ENCODE measurements at regions not wholly inside any gene's neighbourhood (a gene's known extent, or its start where the extent isn't known, plus 50 kb on each side); places are given as distances from the start of the nearest gene placed in this dataset.

DNA sequence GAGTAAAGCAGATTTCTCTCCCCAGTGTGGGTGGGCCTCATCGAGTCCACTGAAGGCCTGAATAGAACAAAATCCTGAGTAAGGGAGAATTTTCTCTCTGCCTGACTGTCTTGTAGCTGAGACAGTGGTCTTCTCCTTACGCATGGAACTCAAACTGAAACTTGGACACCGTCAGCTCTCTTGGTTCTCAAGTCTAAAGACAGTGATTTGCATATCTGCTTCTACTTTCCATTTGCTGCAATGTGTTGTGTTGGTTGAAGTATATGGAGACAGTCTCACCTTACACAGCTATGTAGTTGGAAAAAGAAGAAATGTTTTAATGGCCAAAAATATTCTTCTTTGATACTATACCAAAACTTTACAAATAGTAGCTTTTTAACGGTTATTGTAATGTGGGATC, 160.2 kb upstream of the LMNTD1 start:
- DNase-seq (ENCODE audit: low read depth, low spot score): no peak

DNA sequence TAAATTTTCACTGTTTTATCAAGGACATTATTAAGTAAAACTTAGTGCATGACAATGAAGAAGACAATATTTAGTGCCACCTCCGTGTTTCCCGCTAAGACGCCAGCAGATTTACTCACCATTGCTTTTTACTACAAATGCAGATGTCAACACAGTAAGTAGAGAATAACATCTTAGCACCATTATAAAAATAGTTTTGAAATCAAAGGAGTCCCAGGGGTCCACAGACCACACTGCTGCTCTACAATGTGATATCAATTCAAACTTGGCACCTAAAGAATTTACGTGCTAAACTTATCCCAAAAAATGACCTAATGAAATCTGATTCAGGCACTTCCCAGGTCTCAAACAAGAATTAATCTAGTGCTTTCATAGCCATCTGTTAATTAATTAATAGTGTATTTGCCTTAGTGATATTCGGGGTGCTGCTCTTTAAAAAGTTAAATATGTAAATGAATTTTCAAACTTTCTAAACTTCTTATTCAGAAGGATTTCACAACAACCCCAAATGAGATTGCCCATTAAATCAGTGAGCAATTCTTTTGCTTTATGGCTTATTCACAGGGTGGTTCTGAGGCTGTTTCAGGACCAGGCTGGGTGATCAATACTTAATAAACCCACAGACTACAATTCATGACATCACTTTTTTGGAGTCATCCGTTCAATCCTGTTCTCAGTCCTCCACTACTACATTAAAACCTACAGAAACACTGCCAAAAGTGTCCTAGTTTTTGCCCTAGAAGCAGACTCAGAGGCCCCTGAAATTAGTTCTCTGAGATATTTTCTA, 161.3 kb upstream of the LMNTD1 start:
- DNase-seq (ENCODE audit: low read depth, low spot score): no peak

DNA sequence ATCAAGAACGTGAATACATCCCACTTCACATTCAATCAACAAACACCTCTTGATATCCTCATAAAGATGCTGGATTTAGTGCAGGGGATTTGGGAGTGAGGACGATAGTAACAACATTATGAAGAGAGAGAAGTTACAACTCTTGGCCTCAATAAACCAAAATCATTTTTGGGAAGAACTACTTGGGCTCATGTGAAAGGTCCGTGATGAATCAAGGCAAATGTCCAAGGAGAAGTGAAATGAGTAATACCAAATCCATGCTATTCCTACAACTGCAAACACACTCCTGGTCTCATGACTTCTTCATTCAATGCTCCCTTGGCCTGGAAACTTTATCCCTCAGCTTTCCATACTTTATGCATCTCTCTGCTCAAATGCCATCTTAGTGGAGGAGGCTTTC, 162.0 kb upstream of the LMNTD1 start:
- DNase-seq (ENCODE audit: low read depth, low spot score): no peak

- DNase-seq (ENCODE audit: low read depth, low spot score): no peak
Measured at GRCh38 chr12:25716842-25717241, 163.8 kb upstream of the LMNTD1 start.

GRCh38 chr12:25717552-25717951, 164.5 kb upstream of the LMNTD1 start:
- no peak for DNase-seq (ENCODE audit: low read depth, low spot score)

- DNase-seq (ENCODE audit: low read depth, low spot score): no peak
Measured at GRCh38 chr12:25718081-25718731, 165.1 kb upstream of the LMNTD1 start.

DNA sequence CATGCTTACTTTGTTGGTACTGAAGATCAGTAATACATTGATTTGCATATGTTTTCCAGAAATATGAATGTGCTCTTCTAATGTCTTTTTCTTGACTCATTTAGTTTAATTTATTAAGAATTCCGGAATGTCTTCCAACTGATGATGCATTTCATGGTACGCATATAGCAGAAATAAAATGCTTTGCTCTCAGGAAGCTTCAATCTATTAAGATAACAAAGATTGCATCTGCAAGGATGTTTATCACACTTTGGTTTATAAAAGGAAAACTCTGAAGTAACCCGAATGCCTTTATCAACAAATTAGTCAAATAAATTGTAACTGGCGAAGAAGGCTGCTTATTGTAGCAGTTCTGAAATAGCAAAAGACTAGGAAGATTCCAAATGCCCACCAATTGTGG, 166.4 kb upstream of the LMNTD1 start:
- no peak for DNase-seq (ENCODE audit: low read depth, low spot score)

- no peak for DNase-seq (ENCODE audit: low read depth, low spot score)
Measured at GRCh38 chr12:25723336-25723735, 170.3 kb upstream of the LMNTD1 start.

- no peak for DNase-seq (ENCODE audit: low read depth, low spot score)
Measured at GRCh38 chr12:25723921-25724491, 170.9 kb upstream of the LMNTD1 start.

DNA sequence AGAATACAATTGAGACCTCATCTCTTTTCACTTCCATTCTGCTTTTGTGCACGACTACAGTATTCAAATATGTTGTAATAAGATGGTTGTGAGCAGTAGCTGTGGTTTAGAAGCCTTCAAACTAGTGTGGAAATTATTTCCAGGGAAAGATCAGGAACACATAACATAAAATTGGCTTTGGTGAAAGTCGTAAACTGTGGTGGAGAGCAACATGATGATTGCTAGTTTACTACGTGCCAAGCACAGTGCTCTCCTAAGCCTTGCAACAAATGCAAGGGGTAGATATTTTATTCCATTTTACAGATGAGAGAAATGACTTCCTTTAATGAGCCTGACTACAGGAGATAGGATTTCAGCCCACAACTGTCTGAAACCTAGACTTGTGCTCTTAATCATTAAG, 172.4 kb upstream of the LMNTD1 start:
- no peak for DNase-seq (ENCODE audit: low read depth, low spot score)

GRCh38 chr12:25725931-25726330, 172.8 kb upstream of the LMNTD1 start:
- no peak for DNase-seq (ENCODE audit: low read depth, low spot score)

- no peak for DNase-seq (ENCODE audit: low read depth, low spot score)
Measured at GRCh38 chr12:25728056-25728595, 175.0 kb upstream of the LMNTD1 start.

DNA sequence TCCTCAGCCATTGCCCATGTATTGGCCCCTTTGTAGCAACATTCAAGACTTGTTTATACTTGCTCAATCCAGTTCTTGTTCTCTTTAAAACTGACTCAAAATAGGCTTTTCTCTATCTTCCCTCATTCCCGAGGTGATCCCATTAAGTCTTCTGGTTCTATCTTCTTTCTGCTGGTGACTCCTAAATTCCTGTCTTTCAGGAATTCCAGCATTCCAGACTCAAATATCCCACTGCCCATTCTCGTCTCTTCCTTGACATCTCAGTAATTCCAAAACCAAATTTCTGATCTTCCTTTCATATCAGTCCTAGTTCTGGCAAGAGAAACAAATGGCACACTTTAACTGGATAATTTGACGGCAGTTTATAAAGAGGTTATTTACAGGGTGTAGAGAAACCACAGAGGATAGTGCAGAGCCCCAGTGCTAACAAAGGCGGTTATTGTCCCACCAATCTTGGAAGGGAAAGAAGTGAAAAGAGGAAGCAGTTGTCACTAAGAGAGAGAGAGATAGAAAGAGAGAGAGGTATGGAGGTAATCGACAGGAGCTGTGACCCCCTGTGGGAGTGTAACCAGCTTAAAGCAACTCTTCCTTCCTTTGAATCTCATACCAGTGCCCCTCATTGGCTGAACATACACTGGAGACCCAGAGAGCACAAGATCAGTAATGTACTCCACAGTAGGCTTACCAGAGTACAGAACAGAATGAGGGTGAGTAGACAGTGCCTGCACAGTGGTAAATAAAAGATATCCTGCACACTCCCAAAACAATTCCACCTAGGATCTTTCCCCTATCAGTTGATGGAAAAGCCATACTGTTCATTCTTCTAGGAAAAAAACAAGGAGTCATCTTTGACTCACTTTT, 177.6 kb upstream of the LMNTD1 start:
- no peak for DNase-seq (ENCODE audit: low read depth, low spot score)

- no peak for DNase-seq (ENCODE audit: low read depth, low spot score)
Measured at GRCh38 chr12:25733541-25733940, 180.5 kb upstream of the LMNTD1 start.

GRCh38 chr12:25734529-25735180, 181.6 kb upstream of the LMNTD1 start:
- DNase-seq (ENCODE audit: low read depth, low spot score): no peak

DNA sequence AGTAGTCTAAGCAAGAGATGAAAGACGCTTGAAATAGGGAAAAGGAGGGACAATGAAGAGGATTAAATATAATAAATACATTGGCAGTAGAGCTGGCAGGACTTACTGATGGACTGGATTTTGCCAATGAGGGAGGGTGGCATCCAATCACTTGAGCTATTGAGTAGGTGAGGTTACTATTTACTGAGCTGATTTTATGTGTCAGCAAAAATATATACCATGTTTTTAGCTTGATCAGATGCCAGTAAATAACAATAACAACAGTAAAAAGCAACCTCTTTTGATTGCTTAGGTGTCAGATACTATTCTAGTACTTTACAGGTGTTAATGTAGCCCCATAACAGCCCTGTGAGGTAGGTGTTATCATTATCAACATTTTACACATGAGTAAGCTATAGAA, 187.5 kb upstream of the LMNTD1 start:
- DNase-seq (ENCODE audit: low read depth, low spot score): no peak

DNA sequence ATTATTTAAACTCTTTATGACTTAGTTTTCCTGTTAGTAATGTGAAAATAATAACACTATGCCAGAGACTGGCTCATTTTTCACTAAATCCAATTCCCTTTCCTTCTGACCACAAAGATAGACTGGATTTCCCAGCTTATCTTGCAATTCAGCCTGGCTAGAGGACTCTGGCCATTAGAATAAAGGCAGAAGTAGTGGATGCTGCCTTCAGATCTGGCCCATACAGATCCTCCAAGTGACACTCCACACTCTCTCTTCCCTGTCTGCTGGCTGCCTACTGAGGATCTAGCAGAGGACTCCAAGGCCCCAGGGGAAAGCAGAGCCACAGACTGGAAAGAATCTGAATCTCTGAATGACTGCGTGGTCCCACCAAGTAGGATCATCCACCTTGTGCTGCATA, 188.8 kb upstream of the LMNTD1 start:
- no peak for DNase-seq (ENCODE audit: low read depth, low spot score)

DNA sequence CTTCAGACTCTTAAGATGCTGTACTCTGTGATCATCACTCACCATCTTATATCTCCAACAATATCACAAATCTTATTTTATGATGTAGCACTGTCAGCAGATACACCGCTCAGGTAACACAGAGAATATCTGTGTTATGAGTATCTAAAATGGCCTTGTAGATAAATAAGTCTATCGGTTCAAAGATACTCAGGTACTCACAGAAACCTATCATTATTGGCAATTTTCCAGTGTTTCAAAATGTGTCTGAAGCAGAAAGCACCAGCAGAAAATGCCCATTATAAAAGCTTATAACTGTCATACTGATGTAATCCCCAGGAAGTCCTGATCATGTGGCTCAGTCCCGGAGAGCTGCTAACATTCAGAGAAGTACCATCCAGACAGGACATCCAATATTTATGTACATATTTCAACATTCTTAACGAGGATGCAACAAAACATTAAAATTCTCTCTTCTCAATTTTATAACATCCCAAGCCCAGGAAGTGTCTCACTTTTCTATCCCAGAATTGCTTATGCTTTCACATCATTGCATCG, 190.7 kb upstream of the LMNTD1 start:
- no peak for DNase-seq (ENCODE audit: low read depth, low spot score)

GRCh38 chr12:25744313-25744712, 191.2 kb upstream of the LMNTD1 start:
- DNase-seq (ENCODE audit: low read depth, low spot score): no peak

DNA sequence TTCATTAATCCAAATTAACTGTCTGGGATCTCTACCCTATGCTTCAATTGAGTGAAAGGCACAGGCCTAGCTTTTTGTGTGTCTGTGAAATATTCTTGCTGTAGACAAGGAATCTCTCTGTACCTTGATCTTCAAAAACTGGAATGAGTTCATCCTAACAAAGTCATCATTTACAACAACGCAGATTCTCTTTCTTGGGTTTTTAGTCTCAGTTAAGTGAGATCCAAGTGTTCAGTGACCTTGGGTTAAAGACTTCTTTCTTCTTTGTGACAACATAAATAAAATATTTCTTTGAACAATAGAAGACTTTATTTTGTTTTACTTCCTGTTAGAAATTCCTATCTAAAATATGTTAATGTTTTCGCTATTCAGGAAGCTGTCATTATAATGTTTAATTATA, 192.2 kb upstream of the LMNTD1 start:
- no peak for DNase-seq (ENCODE audit: low read depth, low spot score)

DNA sequence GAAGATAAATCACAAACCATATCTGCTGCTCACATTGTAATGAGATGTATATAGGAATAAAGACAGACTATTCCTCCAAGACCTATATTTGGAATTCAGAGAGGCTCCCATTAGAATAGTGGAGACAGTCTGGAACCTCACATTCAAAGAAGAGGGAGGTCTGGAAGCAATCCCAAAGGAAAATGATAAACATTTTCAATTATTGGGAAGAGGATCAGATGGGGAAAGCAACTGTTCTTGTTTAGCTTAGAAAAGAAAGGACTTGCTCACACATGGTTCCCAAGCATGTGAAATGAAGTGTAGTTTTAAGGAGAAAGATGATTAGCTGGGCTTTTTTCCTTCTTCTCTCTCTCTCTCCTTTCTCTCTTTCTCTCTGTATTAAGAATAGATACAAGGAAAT, 193.0 kb upstream of the LMNTD1 start:
- DNase-seq (ENCODE audit: low read depth, low spot score): no peak

Measured in brain pericyte (primary cell).